HCT116 (cell line): ENCODE measurements at regions not wholly inside any gene's neighbourhood (a gene's known extent, or its start where the extent isn't known, plus 50 kb on each side); places are given as distances from the start of the nearest gene placed in this dataset.

Source experiments
- ATAC-seq: fragments of 200-7000 bp; cut with Tn5 transposase; 2 replicates; pipeline ENCODE4 v1.9.1; 2020; ENCODE audit warnings: mild to moderate bottlenecking, moderate library complexity
- BruUV-seq: library from RNA; stranded (reverse); fragments of 400-500 nt; replicated peaks from 2 replicates; lab custom pipeline; 2021; lab: Mats Ljungman, UMichigan
- CTCF ChIA-PET: fragments of 300-600 bp; sonication (Branson Sonifier 250); formaldehyde crosslinking; loops from one replicate; lab custom pipeline; 2021; ENCODE audit warnings: antibody characterized with exemption; lab: Charles Lee
- POLR2A ChIA-PET: fragments of 300-600, 350-600 bp; sonication (Branson Sonifier 250); formaldehyde crosslinking; loops from one replicate; lab custom pipeline; 2021; ENCODE audit warnings: antibody characterized with exemption; lab: Charles Lee
- RAD21 ChIA-PET, 2 experiments: fragments of 300-600 bp; sonication (Branson Sonifier 250); formaldehyde crosslinking; loops; one replicate each; lab custom pipeline; 2023; ENCODE audit warnings: low total read pairs in 2 of 2; ENCODE audit not compliant: uncharacterized antibody in 2 of 2, unreplicated experiment in 2 of 2, low non-redundant PET in 1 of 2; lab: Charles Lee
- DNase-seq: peaks from one replicate; pipeline ENCODE4 v3.0.0-alpha.2; 2010; ENCODE audit warnings: low read depth, low spot score
- H2AFZ ChIP-seq: fragments of 200-600 bp; shearing (Covaris generic), sonication (generic); 2 replicates; pipeline ENCODE4 v1.6.1; 2017; ENCODE audit warnings: low read depth, mixed run types, mixed read lengths, antibody characterized with exemption, low read length; ENCODE audit not compliant: poor library complexity, severe bottlenecking
- H3K27ac ChIP-seq: 2 replicates; pipeline ENCODE4 v1.5.1; 2012; ENCODE audit warnings: low read depth, low read length
- H3K27me3 ChIP-seq: fragments of 200-600 bp; sonication (generic); 2 replicates; pipeline ENCODE4 v1.6.1; 2016; ENCODE audit warnings: mixed run types, low read length, mixed read lengths; ENCODE audit not compliant: insufficient read depth
- H3K36me3 ChIP-seq, 2 experiments: fragments of 200-500 bp in 1 of 2; fragments of 200-600 bp in 1 of 2; sonication (Bioruptor generic) in 1 of 2; sonication (generic) in 1 of 2; 2 replicates each; pipeline versions ENCODE4 v1.5.1 to v1.6.1; 2014 to 2016; ENCODE audit warnings: low read length in 2 of 2, inconsistent platforms in 1 of 2, mixed read lengths in 1 of 2, mixed run types in 1 of 2; ENCODE audit not compliant: insufficient read depth in 2 of 2, control insufficient read depth in 1 of 2
- H3K4me1 ChIP-seq, 2 experiments: fragments of 200-600 bp in 1 of 2; sonication (generic) in 1 of 2; 2 replicates each; pipeline versions ENCODE4 v1.5.1 to v1.6.1; 2012 to 2017; ENCODE audit warnings: low read length in 2 of 2, inconsistent platforms in 1 of 2, mild to moderate bottlenecking in 1 of 2, mixed read lengths in 1 of 2, mixed run types in 1 of 2, moderate library complexity in 1 of 2; ENCODE audit not compliant: insufficient read depth in 2 of 2, control insufficient read depth in 1 of 2
- H3K4me2 ChIP-seq: fragments of 200-600 bp; sonication (generic); 2 replicates; pipeline ENCODE4 v1.6.1; 2017; ENCODE audit warnings: mixed run types, low read length, mixed read lengths
- H3K4me3 ChIP-seq, 2 experiments: fragments of 200-600 bp in 1 of 2; sonication (generic) in 1 of 2; replicated peaks in 1 of 2; 2 replicates each; pipeline ENCODE4 v1.5.1; 2011 to 2016; ENCODE audit warnings: low read length in 2 of 2, control low read depth in 1 of 2, low read depth in 1 of 2, mild to moderate bottlenecking in 1 of 2, mixed read lengths in 1 of 2, mixed run types in 1 of 2
- H3K79me2 ChIP-seq: fragments of 200-600 bp; sonication (generic); 2 replicates; pipeline ENCODE4 v1.6.1; 2017; ENCODE audit warnings: mild to moderate bottlenecking, mixed run types, low read length, moderate library complexity, mixed read lengths; ENCODE audit not compliant: insufficient read depth
- H3K9ac ChIP-seq: fragments of 200-600 bp; sonication (generic); 2 replicates; pipeline ENCODE4 v1.6.1; 2016; ENCODE audit warnings: low read length, mixed read lengths
- H3K9me2 ChIP-seq: fragments of 200-600 bp; sonication (generic), shearing (Covaris generic); 2 replicates; pipeline ENCODE4 v1.6.1; 2017; ENCODE audit warnings: mixed run types, mild to moderate bottlenecking, moderate library complexity; ENCODE audit not compliant: insufficient read depth
- H3K9me3 ChIP-seq, 2 experiments: fragments of 200-500 bp in 1 of 2; fragments of 200-600 bp in 1 of 2; sonication (Bioruptor generic) in 1 of 2; sonication (generic) in 1 of 2; 2 replicates each; pipeline ENCODE4 v1.6.1; 2014 to 2017; ENCODE audit warnings: low read length in 2 of 2, mixed read lengths in 2 of 2, inconsistent platforms in 1 of 2, low read depth in 1 of 2, mild to moderate bottlenecking in 1 of 2, mixed run types in 1 of 2, moderate library complexity in 1 of 2; ENCODE audit not compliant: control insufficient read depth in 1 of 2, insufficient read depth in 1 of 2
- H4K20me1 ChIP-seq: fragments of 200-600 bp; sonication (generic), shearing (Covaris generic); 2 replicates; pipeline ENCODE4 v1.6.1; 2017; ENCODE audit warnings: mixed run types, mild to moderate bottlenecking, moderate library complexity; ENCODE audit not compliant: insufficient read depth
- ATF3 ChIP-seq: IDR thresholded peaks from 2 replicates; pipeline ENCODE4 v1.6.1; 2012
- CBX3 ChIP-seq: IDR thresholded peaks from 2 replicates; pipeline ENCODE4 v1.6.1; 2012; ENCODE audit warnings: low read depth
- CEBPB ChIP-seq: IDR thresholded peaks from 2 replicates; pipeline ENCODE4 v1.6.1; 2012; ENCODE audit warnings: low read depth
- EGR1 ChIP-seq: IDR thresholded peaks from 2 replicates; pipeline ENCODE4 v1.6.1; 2012; ENCODE audit warnings: low read depth
- ELF1 ChIP-seq: IDR thresholded peaks from 2 replicates; pipeline ENCODE4 v1.6.1; 2012; ENCODE audit warnings: low read depth, borderline replicate concordance
- EZH2phosphoT487 ChIP-seq: fragments of 200-600 bp; IDR thresholded peaks from 2 replicates; pipeline ENCODE4 v1.6.1; 2018; ENCODE audit warnings: antibody characterized with exemption, borderline replicate concordance
- JUND ChIP-seq: IDR thresholded peaks from 2 replicates; pipeline ENCODE4 v1.6.1; 2012
- POLR2A ChIP-seq: IDR thresholded peaks from 2 replicates; pipeline ENCODE4 v1.7.0; 2011; ENCODE audit warnings: borderline replicate concordance; ENCODE audit not compliant: insufficient read depth, insufficient read length; ENCODE audit errors: extremely low read depth
- POLR2AphosphoS5 ChIP-seq: IDR thresholded peaks from 2 replicates; pipeline ENCODE4 v1.6.1; 2011; ENCODE audit warnings: mild to moderate bottlenecking, low read depth, low read length, moderate library complexity
- RAD21 ChIP-seq: IDR thresholded peaks from 2 replicates; pipeline ENCODE4 v1.6.1; 2012; ENCODE audit warnings: low read depth, mild to moderate bottlenecking
- SIN3A ChIP-seq: IDR thresholded peaks from 2 replicates; pipeline ENCODE4 v1.6.1; 2012; ENCODE audit warnings: low read depth
- SP1 ChIP-seq: IDR thresholded peaks from 2 replicates; pipeline ENCODE4 v1.6.1; 2012; ENCODE audit warnings: low read depth
- SRF ChIP-seq: IDR thresholded peaks from 2 replicates; pipeline ENCODE4 v1.6.1; 2012; ENCODE audit warnings: low read depth
- YY1 ChIP-seq: IDR thresholded peaks from 2 replicates; pipeline ENCODE4 v1.6.1; 2011; ENCODE audit warnings: low read length, low read depth, moderate library complexity, mild to moderate bottlenecking; ENCODE audit not compliant: insufficient replicate concordance; ENCODE audit errors: extremely low read depth
- ZFX ChIP-seq: fragments of 450-650 bp; IDR thresholded peaks from 2 replicates; pipeline ENCODE4 v1.6.1; 2017
- ZNF274 ChIP-seq: fragments of 200-500 bp; sonication (Bioruptor generic); IDR thresholded peaks from 2 replicates; pipeline ENCODE4 v1.6.1; 2014; ENCODE audit warnings: mild to moderate bottlenecking, low read depth, low read length, inconsistent platforms
- intact Hi-C: fragments of 100-400 bp; cut with micrococcal nuclease; formaldehyde crosslinking; loops from 2 replicates; pipeline ENCODE4 v1.10.0; 2022
- TF ChIP-seq, protein P1 (sequence below): IDR thresholded peaks from 2 replicates; pipeline ENCODE4 v1.6.1; 2011; ENCODE audit warnings: mild to moderate bottlenecking, low read length, moderate library complexity; ENCODE audit not compliant: insufficient replicate concordance; ENCODE audit errors: extremely low read depth
- TF ChIP-seq, protein P2 (sequence below): IDR thresholded peaks from 2 replicates; pipeline ENCODE4 v1.6.1; 2012; ENCODE audit warnings: low read depth

DNA sequence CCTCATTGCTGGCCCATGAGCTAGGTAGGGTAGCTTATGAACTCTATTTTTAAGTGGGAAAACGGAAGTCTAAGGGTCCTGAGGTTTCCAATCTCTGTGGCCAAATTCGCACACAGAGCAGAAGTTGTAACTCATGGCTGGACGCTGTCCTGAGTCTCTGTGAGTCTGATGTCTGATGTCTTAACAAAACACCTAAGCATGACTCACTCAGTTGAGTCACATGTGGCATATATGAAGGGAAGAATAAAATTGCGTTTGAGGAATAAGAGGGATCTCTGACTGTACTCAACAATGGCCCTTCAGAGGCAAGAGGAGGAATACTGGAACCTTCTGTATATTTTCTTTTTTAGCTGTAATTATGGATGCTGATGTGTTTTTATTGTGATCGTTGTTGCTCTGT, 569.7 kb downstream of the RIT2 start:
- Histone ChIP-seq H3K27me3 (no peaks in the 10 kb centered on the region), H3K27ac (no peak overlapping the region), H3K9ac (no peak overlapping the region), H4K20me1 (no peaks in the 10 kb centered on the region), H3K36me3 (no peaks in the 10 kb centered on the region), H2AFZ (no peak overlapping the region), H3K9me2 (no peaks in the 10 kb centered on the region), H3K4me2 (no peak overlapping the region), H3K4me1 (no peaks in the 10 kb centered on the region), H3K4me3 (no peak overlapping the region), H3K79me2 (no peaks in the 10 kb centered on the region), H3K9me3 (peaks cover 0 to 17% of the 10 kb centered on the region in 2 experiments; a peak in 2 of 4 replicates)
- ATAC-seq (no peak), DNase-seq (no peak)
- intact Hi-C loops = no loop called here
- BruUV-seq = no TSS peak
- ChIA-PET POLR2A (no interaction called here), RAD21 (no interaction called here), CTCF (no interaction called here)
- TF ChIP-seq, protein P1, sequence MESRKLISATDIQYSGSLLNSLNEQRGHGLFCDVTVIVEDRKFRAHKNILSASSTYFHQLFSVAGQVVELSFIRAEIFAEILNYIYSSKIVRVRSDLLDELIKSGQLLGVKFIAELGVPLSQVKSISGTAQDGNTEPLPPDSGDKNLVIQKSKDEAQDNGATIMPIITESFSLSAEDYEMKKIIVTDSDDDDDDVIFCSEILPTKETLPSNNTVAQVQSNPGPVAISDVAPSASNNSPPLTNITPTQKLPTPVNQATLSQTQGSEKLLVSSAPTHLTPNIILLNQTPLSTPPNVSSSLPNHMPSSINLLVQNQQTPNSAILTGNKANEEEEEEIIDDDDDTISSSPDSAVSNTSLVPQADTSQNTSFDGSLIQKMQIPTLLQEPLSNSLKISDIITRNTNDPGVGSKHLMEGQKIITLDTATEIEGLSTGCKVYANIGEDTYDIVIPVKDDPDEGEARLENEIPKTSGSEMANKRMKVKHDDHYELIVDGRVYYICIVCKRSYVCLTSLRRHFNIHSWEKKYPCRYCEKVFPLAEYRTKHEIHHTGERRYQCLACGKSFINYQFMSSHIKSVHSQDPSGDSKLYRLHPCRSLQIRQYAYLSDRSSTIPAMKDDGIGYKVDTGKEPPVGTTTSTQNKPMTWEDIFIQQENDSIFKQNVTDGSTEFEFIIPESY = no peak
- TF ChIP-seq CBX3 (no peak), EZH2phosphoT487 (no peak), ELF1 (no peak), SIN3A (no peak), SRF (no peak), POLR2A (no peak), ZNF274 (no peak), SP1 (no peak), ATF3 (no peak), JUND (no peak), RAD21 (no peak), POLR2AphosphoS5 (no peak), ZFX (no peak), EGR1 (no peak), YY1 (no peak), CEBPB (no peak)
- TF ChIP-seq, protein P2, sequence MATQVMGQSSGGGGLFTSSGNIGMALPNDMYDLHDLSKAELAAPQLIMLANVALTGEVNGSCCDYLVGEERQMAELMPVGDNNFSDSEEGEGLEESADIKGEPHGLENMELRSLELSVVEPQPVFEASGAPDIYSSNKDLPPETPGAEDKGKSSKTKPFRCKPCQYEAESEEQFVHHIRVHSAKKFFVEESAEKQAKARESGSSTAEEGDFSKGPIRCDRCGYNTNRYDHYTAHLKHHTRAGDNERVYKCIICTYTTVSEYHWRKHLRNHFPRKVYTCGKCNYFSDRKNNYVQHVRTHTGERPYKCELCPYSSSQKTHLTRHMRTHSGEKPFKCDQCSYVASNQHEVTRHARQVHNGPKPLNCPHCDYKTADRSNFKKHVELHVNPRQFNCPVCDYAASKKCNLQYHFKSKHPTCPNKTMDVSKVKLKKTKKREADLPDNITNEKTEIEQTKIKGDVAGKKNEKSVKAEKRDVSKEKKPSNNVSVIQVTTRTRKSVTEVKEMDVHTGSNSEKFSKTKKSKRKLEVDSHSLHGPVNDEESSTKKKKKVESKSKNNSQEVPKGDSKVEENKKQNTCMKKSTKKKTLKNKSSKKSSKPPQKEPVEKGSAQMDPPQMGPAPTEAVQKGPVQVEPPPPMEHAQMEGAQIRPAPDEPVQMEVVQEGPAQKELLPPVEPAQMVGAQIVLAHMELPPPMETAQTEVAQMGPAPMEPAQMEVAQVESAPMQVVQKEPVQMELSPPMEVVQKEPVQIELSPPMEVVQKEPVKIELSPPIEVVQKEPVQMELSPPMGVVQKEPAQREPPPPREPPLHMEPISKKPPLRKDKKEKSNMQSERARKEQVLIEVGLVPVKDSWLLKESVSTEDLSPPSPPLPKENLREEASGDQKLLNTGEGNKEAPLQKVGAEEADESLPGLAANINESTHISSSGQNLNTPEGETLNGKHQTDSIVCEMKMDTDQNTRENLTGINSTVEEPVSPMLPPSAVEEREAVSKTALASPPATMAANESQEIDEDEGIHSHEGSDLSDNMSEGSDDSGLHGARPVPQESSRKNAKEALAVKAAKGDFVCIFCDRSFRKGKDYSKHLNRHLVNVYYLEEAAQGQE = no peak
